ENCODE measurements at regions not wholly inside any gene's neighbourhood (a gene's known extent, or its start where the extent isn't known, plus 50 kb on each side); places are given as distances from the start of the nearest gene placed in this dataset.

- peaks cover 8% of the 10 kb centered on the region for H3K9me3 ChIP-seq (replicated peaks)
Measured at GRCh38 chr21:22900490-22900889, 1902.3 kb downstream of the NCAM2 start.

GRCh38 chr21:22903851-22904250, 1905.6 kb downstream of the NCAM2 start:
- no peak overlapping the region for H3K4me3 ChIP-seq
- no peaks in the 10 kb centered on the region for H3K27me3 ChIP-seq (ENCODE audit: low read depth)
- no peak for DNase-seq
- H3K4me1 ChIP-seq = no peaks in the 10 kb centered on the region
- no peaks in the 10 kb centered on the region for H3K36me3 ChIP-seq
- TF ChIP-seq CTCF (IDR thresholded peaks at IDR 0.05; ENCODE audit: borderline replicate concordance) = no peak
- peaks cover 3% of the 10 kb centered on the region for H3K9me3 ChIP-seq (replicated peaks)
- intact Hi-C loops (cut with micrococcal nuclease) = no loop called here
- no peak overlapping the region for H3K27ac ChIP-seq (replicated peaks)

More at GRCh38 chr21:22900490-22900889, 1902.3 kb downstream of the NCAM2 start:
- TF ChIP-seq CTCF (IDR thresholded peaks at IDR 0.05; ENCODE audit: borderline replicate concordance) = no peak
- H3K27me3 ChIP-seq (ENCODE audit: low read depth) = no peaks in the 10 kb centered on the region
- intact Hi-C loops (cut with micrococcal nuclease) = no loop called here
- H3K36me3 ChIP-seq = no peaks in the 10 kb centered on the region
- H3K27ac ChIP-seq (replicated peaks) = no peak overlapping the region
- H3K4me3 ChIP-seq = no peak overlapping the region
- H3K4me1 ChIP-seq = no peaks in the 10 kb centered on the region
- DNase-seq = no peak

- H3K27ac ChIP-seq (replicated peaks) = no peak overlapping the region
- intact Hi-C loops (cut with micrococcal nuclease) = no loop called here
- no peaks in the 10 kb centered on the region for H3K4me1 ChIP-seq
- TF ChIP-seq CTCF (IDR thresholded peaks at IDR 0.05; ENCODE audit: borderline replicate concordance) = no peak
- no peaks in the 10 kb centered on the region for H3K27me3 ChIP-seq (ENCODE audit: low read depth)
- H3K36me3 ChIP-seq = no peaks in the 10 kb centered on the region
- H3K9me3 ChIP-seq (replicated peaks) = peaks cover 3% of the 10 kb centered on the region
- no peak for DNase-seq
- H3K4me3 ChIP-seq = no peak overlapping the region
Measured at GRCh38 chr21:22904385-22904784, 1906.2 kb downstream of the NCAM2 start.

- TF ChIP-seq CTCF (IDR thresholded peaks at IDR 0.05; ENCODE audit: borderline replicate concordance) = no peak
- no peaks in the 10 kb centered on the region for H3K9me3 ChIP-seq (replicated peaks)
- no peaks in the 10 kb centered on the region for H3K4me1 ChIP-seq
- DNase-seq = no peak
- intact Hi-C loops (cut with micrococcal nuclease) = no loop called here
- H3K36me3 ChIP-seq = no peaks in the 10 kb centered on the region
- no peak overlapping the region for H3K27ac ChIP-seq (replicated peaks)
- no peak overlapping the region for H3K4me3 ChIP-seq
- H3K27me3 ChIP-seq (ENCODE audit: low read depth) = no peaks in the 10 kb centered on the region
Measured at GRCh38 chr21:22925032-22925431, 1926.8 kb downstream of the NCAM2 start.

- no peaks in the 10 kb centered on the region for H3K36me3 ChIP-seq
- no peak overlapping the region for H3K4me3 ChIP-seq
- H3K4me1 ChIP-seq = no peaks in the 10 kb centered on the region
- peaks cover 10% of the 10 kb centered on the region for H3K9me3 ChIP-seq (replicated peaks)
- intact Hi-C loops (cut with micrococcal nuclease) = no loop called here
- H3K27me3 ChIP-seq (ENCODE audit: low read depth) = no peaks in the 10 kb centered on the region
- DNase-seq = no peak
- no peak for TF ChIP-seq CTCF (IDR thresholded peaks at IDR 0.05; ENCODE audit: borderline replicate concordance)
- no peak overlapping the region for H3K27ac ChIP-seq (replicated peaks)
Measured at GRCh38 chr21:22927469-22927868, 1929.3 kb downstream of the NCAM2 start.

All from left ventricle myocardium inferior (tissue), 1 donor.